ENCODE measurements at regions not wholly inside any gene's neighbourhood (a gene's known extent, or its start where the extent isn't known, plus 50 kb on each side); places are given as distances from the start of the nearest gene placed in this dataset.

DNA sequence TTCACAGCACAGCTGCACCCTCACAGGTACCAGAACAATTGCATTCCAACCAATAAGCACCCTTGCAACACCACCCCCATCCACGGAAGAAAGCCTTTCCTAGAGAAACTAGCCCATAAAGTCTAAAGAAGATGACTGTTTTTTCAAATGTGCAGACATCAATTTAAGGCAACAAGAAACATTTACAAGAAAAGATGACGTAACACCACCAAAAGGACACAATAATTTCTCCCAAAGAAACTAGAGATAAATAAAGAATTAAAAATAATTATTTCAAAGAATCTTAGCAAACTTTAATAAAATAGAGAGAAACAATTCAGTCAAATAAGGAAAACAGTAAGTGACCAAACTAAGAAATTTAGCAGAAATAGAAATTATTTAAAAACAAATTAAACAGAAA is 352.3 kb upstream of the ATXN7L3B start:
- no peak for TF ChIP-seq CTCF (IDR thresholded peaks at IDR 0.05; ENCODE audit: poor library complexity)
- no peak for TF ChIP-seq EZH2 (IDR thresholded peaks at IDR 0.05; ENCODE audit: borderline replicate concordance)
- no peak for TF ChIP-seq EZH2phosphoT487 (IDR thresholded peaks at IDR 0.05; ENCODE audit: low read depth, severe bottlenecking, unreplicated experiment)

Data from hepatocyte (in vitro differentiated cells).